H1 (cell line): ENCODE measurements at regions not wholly inside any gene's neighbourhood (a gene's known extent, or its start where the extent isn't known, plus 50 kb on each side); places are given as distances from the start of the nearest gene placed in this dataset.

Source experiments
- CTCF ChIA-PET: fragments of 300-600 bp; sonication (Branson Sonifier 250); formaldehyde crosslinking; loops from one replicate; lab custom pipeline; 2021; ENCODE audit not compliant: partially characterized antibody; lab: Charles Lee
- POLR2A ChIA-PET: fragments of 300-600 bp; sonication (Branson Sonifier 250); formaldehyde crosslinking; loops from one replicate; lab custom pipeline; 2021; ENCODE audit warnings: inconsistent platforms; ENCODE audit not compliant: partially characterized antibody; lab: Charles Lee
- DNase-seq, 2 experiments: peaks; one replicate each; pipeline versions ENCODE4 v3.0.0 to v3.0.0-alpha.2; 2010 to 2022; ENCODE audit warnings: low spot score in 2 of 2, low read depth in 1 of 2, mixed read lengths in 1 of 2
- FAIRE-seq: peaks from 2 replicates; lab custom pipeline; 2011; peaks lifted over from hg19 to GRCh38; lab: Jason Lieb, UNC
- H2AFZ ChIP-seq: 2 replicates; pipeline ENCODE4 v1.8.1; 2012; ENCODE audit warnings: low read length, inconsistent platforms
- H2AK5ac ChIP-seq: 2 replicates; pipeline ENCODE4 v1.6.1; 2013; ENCODE audit warnings: low read depth, low read length
- H2BK120ac ChIP-seq: replicated peaks from 2 replicates; pipeline ENCODE3; 2013; ENCODE audit warnings: low read depth, low read length, inconsistent platforms
- H2BK12ac ChIP-seq: 2 replicates; pipeline ENCODE4 v1.6.1; 2013; ENCODE audit warnings: low read depth, low read length
- H2BK15ac ChIP-seq: 2 replicates; pipeline ENCODE4 v1.6.1; 2013; ENCODE audit warnings: low read length
- H2BK20ac ChIP-seq: 2 replicates; pipeline ENCODE4 v1.6.1; 2013; ENCODE audit warnings: low read length
- H2BK5ac ChIP-seq: 2 replicates; pipeline ENCODE4 v1.6.1; 2013; ENCODE audit warnings: low read depth, low read length
- H3K14ac ChIP-seq: 2 replicates; pipeline ENCODE4 v1.6.1; 2013; ENCODE audit warnings: inconsistent platforms; ENCODE audit not compliant: insufficient read length
- H3K18ac ChIP-seq: 2 replicates; pipeline ENCODE4 v1.6.1; 2013; ENCODE audit warnings: low read length; ENCODE audit errors: extremely low read depth
- H3K23ac ChIP-seq: 2 replicates; pipeline ENCODE4 v1.6.1; 2013; ENCODE audit warnings: inconsistent platforms; ENCODE audit not compliant: insufficient read length
- H3K23me2 ChIP-seq: 2 replicates; pipeline ENCODE4 v1.6.1; 2013; ENCODE audit warnings: low read depth, low read length
- H3K27ac ChIP-seq: 2 replicates; pipeline ENCODE4 v1.6.1; 2011; ENCODE audit warnings: low read depth, low read length, inconsistent platforms
- H3K27me3 ChIP-seq, 4 experiments: replicated peaks in 1 of 4; 1 replicate in 1 of 4; 2 replicates in 3 of 4; pipeline versions ENCODE4 v1.6.1 to v1.8.1; 2011 to 2013; ENCODE audit warnings: low read length in 3 of 4, mild to moderate bottlenecking in 3 of 4, inconsistent platforms in 2 of 4, mixed read lengths in 2 of 4, moderate library complexity in 1 of 4; ENCODE audit not compliant: control insufficient read depth in 3 of 4, insufficient read depth in 3 of 4; ENCODE audit errors: extremely low read depth in 1 of 4
- H3K36me3 ChIP-seq, 4 experiments: 2 replicates each; pipeline versions ENCODE4 v1.6.1 to v1.8.1; 2011 to 2013; ENCODE audit warnings: mild to moderate bottlenecking in 4 of 4, low read length in 3 of 4, moderate library complexity in 2 of 4, control low read depth in 1 of 4, inconsistent platforms in 1 of 4; ENCODE audit not compliant: insufficient read depth in 4 of 4, control insufficient read depth in 2 of 4
- H3K4ac ChIP-seq: replicated peaks from 2 replicates; pipeline ENCODE3; 2013; ENCODE audit warnings: low read length, low read depth, mixed read lengths, inconsistent platforms; ENCODE audit not compliant: insufficient read length
- H3K4me1 ChIP-seq, 4 experiments: replicated peaks in 1 of 4; 1 replicate in 1 of 4; 2 replicates in 3 of 4; pipeline versions ENCODE4 v1.6.1 to v1.8.1; 2011 to 2013; ENCODE audit warnings: low read length in 3 of 4, inconsistent platforms in 2 of 4, mixed read lengths in 1 of 4; ENCODE audit not compliant: insufficient read depth in 4 of 4, control insufficient read depth in 3 of 4
- H3K4me2 ChIP-seq, 2 experiments: 2 replicates each; pipeline versions ENCODE4 v1.6.1 to v1.8.1; 2011 to 2013; ENCODE audit warnings: low read depth in 2 of 2, low read length in 2 of 2, control low read depth in 1 of 2, inconsistent platforms in 1 of 2, mild to moderate bottlenecking in 1 of 2; ENCODE audit not compliant: insufficient read depth in 1 of 2
- H3K4me3 ChIP-seq, 4 experiments: fragments of 200-600, 300-600 bp in 1 of 4; sonication (generic), shearing (Covaris generic), sonication (Bioruptor Twin) in 1 of 4; 2 replicates each; pipeline versions ENCODE4 v1.5.1 to v1.8.1; 2011 to 2016; ENCODE audit warnings: low read length in 4 of 4, low read depth in 3 of 4, control low read depth in 2 of 4, inconsistent platforms in 2 of 4, mild to moderate bottlenecking in 2 of 4, mixed read lengths in 1 of 4, moderate library complexity in 1 of 4; ENCODE audit not compliant: insufficient read depth in 2 of 4; ENCODE audit errors: extremely low read depth in 1 of 4
- H3K56ac ChIP-seq: replicated peaks from 2 replicates; pipeline ENCODE3; 2013; ENCODE audit warnings: low read depth, mild to moderate bottlenecking, mixed read lengths, low read length, inconsistent platforms; ENCODE audit not compliant: insufficient read length
- H3K79me1 ChIP-seq: 2 replicates; pipeline ENCODE4 v1.6.1; 2013; ENCODE audit warnings: low read depth, low read length, control low read depth
- H3K79me2 ChIP-seq, 2 experiments: 2 replicates each; pipeline versions ENCODE4 v1.6.1 to v1.8.1; 2012 to 2013; ENCODE audit warnings: low read length in 2 of 2, mild to moderate bottlenecking in 2 of 2, inconsistent platforms in 1 of 2; ENCODE audit not compliant: insufficient read depth in 2 of 2, control insufficient read depth in 1 of 2
- H3K9ac ChIP-seq, 4 experiments: replicated peaks in 1 of 4; 1 replicate in 1 of 4; 2 replicates in 3 of 4; pipeline versions ENCODE4 v1.6.1 to v1.8.1; 2011 to 2013; ENCODE audit warnings: low read depth in 3 of 4, low read length in 3 of 4, control low read depth in 2 of 4, mild to moderate bottlenecking in 2 of 4, moderate library complexity in 2 of 4, inconsistent platforms in 1 of 4; ENCODE audit errors: extremely low read depth in 1 of 4
- H3K9me3 ChIP-seq, 2 experiments: 2 replicates each; pipeline versions ENCODE4 v1.6.1 to v1.8.1; 2012 to 2013; ENCODE audit warnings: mild to moderate bottlenecking in 2 of 2, moderate library complexity in 2 of 2, control low read depth in 1 of 2, inconsistent platforms in 1 of 2, low read depth in 1 of 2, low read length in 1 of 2, mixed read lengths in 1 of 2; ENCODE audit not compliant: insufficient read depth in 2 of 2
- H4K20me1 ChIP-seq, 2 experiments: replicated peaks in 1 of 2; 2 replicates each; pipeline versions ENCODE3 to v1.8.1; 2011 to 2013; ENCODE audit warnings: inconsistent platforms in 2 of 2, low read length in 2 of 2, mild to moderate bottlenecking in 1 of 2; ENCODE audit not compliant: insufficient read depth in 2 of 2, control insufficient read depth in 1 of 2
- H4K5ac ChIP-seq: 2 replicates; pipeline ENCODE4 v1.6.1; 2013; ENCODE audit warnings: low read length, low read depth, mixed read lengths, inconsistent platforms; ENCODE audit not compliant: insufficient read length
- H4K8ac ChIP-seq: 2 replicates; pipeline ENCODE4 v1.8.0; 2013; ENCODE audit warnings: mild to moderate bottlenecking, moderate library complexity, low read length, inconsistent platforms; ENCODE audit not compliant: insufficient read depth; ENCODE audit errors: extremely low read depth
- H4K91ac ChIP-seq: replicated peaks from 2 replicates; pipeline ENCODE3; 2013; ENCODE audit warnings: low read length, mixed read lengths, inconsistent platforms; ENCODE audit not compliant: insufficient read length
- ATF2 ChIP-seq: IDR thresholded peaks from 2 replicates; pipeline ENCODE4 v1.6.1; 2012; ENCODE audit warnings: low read length, inconsistent platforms
- JUN ChIP-seq: IDR thresholded peaks from 2 replicates; pipeline ENCODE4 v1.6.1; 2011; ENCODE audit warnings: low read depth, mild to moderate bottlenecking, improper control_type of control experiment, low read length
- NRF1 ChIP-seq: IDR thresholded peaks from 2 replicates; pipeline ENCODE4 v1.6.1; 2011; ENCODE audit warnings: mild to moderate bottlenecking, low read depth, low read length, improper control_type of control experiment
- PHF8 ChIP-seq: fragments of 200-600 bp; sonication (generic); conservative IDR thresholded peaks from 2 replicates; pipeline ENCODE4 v1.7.1; 2012; ENCODE audit warnings: low read depth, mild to moderate bottlenecking, inconsistent platforms, low read length, moderate library complexity
- POU5F1 ChIP-seq: IDR thresholded peaks from 2 replicates; pipeline ENCODE4 v1.6.1; 2011; ENCODE audit warnings: low read depth, mild to moderate bottlenecking, low read length, moderate library complexity
- SIRT6 ChIP-seq: IDR thresholded peaks from one replicate; pipeline ENCODE4 v1.7.1; 2012; ENCODE audit warnings: low read length, inconsistent platforms
- SP1 ChIP-seq: IDR thresholded peaks from 2 replicates; pipeline ENCODE4 v1.6.1; 2011; ENCODE audit warnings: low read depth, low read length
- SP2 ChIP-seq: IDR thresholded peaks from 2 replicates; pipeline ENCODE4 v1.6.1; 2012; ENCODE audit warnings: mild to moderate bottlenecking, low read length, inconsistent platforms
- TBP ChIP-seq: IDR thresholded peaks from 2 replicates; pipeline ENCODE4 v1.6.1; 2011; ENCODE audit warnings: low read depth, low read length, improper control_type of control experiment
- WGBS, 2 experiments: shearing (Covaris generic) in 1 of 2; methylation state at CpG; one replicate each; pipeline versions ENCODE4 v1.1.6 to v1.1.7; 2013 to 2015; ENCODE audit warnings: low lambda C conversion rate in 2 of 2, mixed read lengths in 2 of 2, inconsistent platforms in 1 of 2, low coverage in 1 of 2, missing lambda C conversion rate in 1 of 2; ENCODE audit not compliant: insufficient replicate concordance in 2 of 2, insufficient coverage in 1 of 2, insufficient read length in 1 of 2; ENCODE audit errors: extremely low coverage in 1 of 2, missing lambda C conversion rate in 1 of 2; 5-methylcytosine and 5-hydroxymethylcytosine counted together
- TF ChIP-seq, protein P1 (sequence below), 3 experiments: IDR thresholded peaks; 1 replicate in 2 of 3; 2 replicates in 1 of 3; pipeline versions ENCODE4 v1.5.1 to v1.6.1; 2011; ENCODE audit warnings: low read length in 3 of 3, mild to moderate bottlenecking in 3 of 3, inconsistent platforms in 2 of 3, low read depth in 1 of 3, moderate library complexity in 1 of 3; ENCODE audit not compliant: insufficient read depth in 1 of 3; ENCODE audit errors: control extremely low read depth in 1 of 3
- TF ChIP-seq, protein P2 (sequence below): IDR thresholded peaks from 2 replicates; pipeline ENCODE4 v1.6.1; 2012; ENCODE audit warnings: inconsistent platforms

DNA sequence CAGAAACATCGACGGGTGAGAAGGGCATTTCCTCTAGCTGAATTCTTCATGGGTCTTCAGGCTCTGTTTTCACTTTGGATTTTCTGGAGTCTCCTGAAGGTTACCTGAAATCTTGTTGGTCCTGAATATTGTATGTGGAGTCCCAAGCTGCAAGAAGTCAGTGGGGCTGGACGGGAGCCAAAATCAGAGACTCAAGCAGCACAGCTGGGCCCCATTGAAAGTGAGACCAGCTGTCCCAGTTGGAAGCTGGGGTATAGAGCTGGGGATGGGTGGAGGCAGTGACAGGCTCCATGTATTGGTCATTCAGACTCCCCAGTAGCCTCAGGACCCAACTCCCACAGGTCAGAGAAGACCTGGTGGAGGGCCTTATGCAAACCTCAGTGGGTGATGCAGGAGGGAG, 111.3 kb upstream of the MLN start:
- ChIA-PET CTCF (interaction anchor here (0.6 to 1.5 kb wide), 6 partner anchors 37 to 837 kb away, joined by 3 to 4 read pairs (median 3); no protein-coding TSS in a partner anchor), POLR2A (interaction anchor here (1.4 kb wide), 1 partner anchor 13 kb away, joined by 3 read pairs; no protein-coding TSS in a partner anchor)
- H3K9ac ChIP-seq: no peak overlapping the region
- 87% methylated on average over 3 of the region's 3 CpGs; no CpG with 5 or more reads in 1 of the 2 experiments for WGBS, 2 experiments
- no peak overlapping the region for H4K8ac ChIP-seq
- H2AK5ac ChIP-seq: no peak overlapping the region
- H4K91ac ChIP-seq: no peak overlapping the region
- H3K27me3 ChIP-seq: no peaks in the 10 kb centered on the region
- no peak overlapping the region for H3K18ac ChIP-seq
- DNase-seq (no peak), FAIRE-seq (no peak)
- H3K27ac ChIP-seq: no peak overlapping the region
- H3K56ac ChIP-seq: no peak overlapping the region
- no peaks in the 10 kb centered on the region for H3K36me3 ChIP-seq
- no peaks in the 10 kb centered on the region for H3K79me2 ChIP-seq
- no peak overlapping the region for H2BK15ac ChIP-seq
- H3K79me1 ChIP-seq: no peaks in the 10 kb centered on the region
- no peak overlapping the region for H2BK20ac ChIP-seq
- no peaks in the 10 kb centered on the region; a peak in 1 of 7 replicates for H3K4me1 ChIP-seq
- no peak overlapping the region for H3K23ac ChIP-seq
- no peak overlapping the region for H3K4me2 ChIP-seq
- no peak overlapping the region for H3K4me3 ChIP-seq
- no peak overlapping the region for H2BK120ac ChIP-seq
- H4K20me1 ChIP-seq: no peaks in the 10 kb centered on the region
- H3K9me3 ChIP-seq: no peaks in the 10 kb centered on the region; a peak in 1 of 4 replicates
- no peak overlapping the region for H3K4ac ChIP-seq
- no peak overlapping the region for H2BK5ac ChIP-seq
- no peak overlapping the region for H2AFZ ChIP-seq
- no peak overlapping the region for H4K5ac ChIP-seq
- no peak overlapping the region for H3K14ac ChIP-seq
- H3K23me2 ChIP-seq: no peaks in the 10 kb centered on the region
- H2BK12ac ChIP-seq: no peak overlapping the region
- TF ChIP-seq SIRT6 (no peak), SP1 (no peak), TBP (no peak), POU5F1 (no peak), SP2 (no peak), ATF2 (no peak), JUN (no peak), PHF8 (no peak), NRF1 (no peak)
- TF ChIP-seq, protein P1, sequence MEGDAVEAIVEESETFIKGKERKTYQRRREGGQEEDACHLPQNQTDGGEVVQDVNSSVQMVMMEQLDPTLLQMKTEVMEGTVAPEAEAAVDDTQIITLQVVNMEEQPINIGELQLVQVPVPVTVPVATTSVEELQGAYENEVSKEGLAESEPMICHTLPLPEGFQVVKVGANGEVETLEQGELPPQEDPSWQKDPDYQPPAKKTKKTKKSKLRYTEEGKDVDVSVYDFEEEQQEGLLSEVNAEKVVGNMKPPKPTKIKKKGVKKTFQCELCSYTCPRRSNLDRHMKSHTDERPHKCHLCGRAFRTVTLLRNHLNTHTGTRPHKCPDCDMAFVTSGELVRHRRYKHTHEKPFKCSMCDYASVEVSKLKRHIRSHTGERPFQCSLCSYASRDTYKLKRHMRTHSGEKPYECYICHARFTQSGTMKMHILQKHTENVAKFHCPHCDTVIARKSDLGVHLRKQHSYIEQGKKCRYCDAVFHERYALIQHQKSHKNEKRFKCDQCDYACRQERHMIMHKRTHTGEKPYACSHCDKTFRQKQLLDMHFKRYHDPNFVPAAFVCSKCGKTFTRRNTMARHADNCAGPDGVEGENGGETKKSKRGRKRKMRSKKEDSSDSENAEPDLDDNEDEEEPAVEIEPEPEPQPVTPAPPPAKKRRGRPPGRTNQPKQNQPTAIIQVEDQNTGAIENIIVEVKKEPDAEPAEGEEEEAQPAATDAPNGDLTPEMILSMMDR (IDR thresholded peaks at IDR 0.05; ENCODE audit: control extremely low read depth in 1 of 3, insufficient read depth in 1 of 3, low read depth in 1 of 3, low read length in 3 of 3): no peak
- TF ChIP-seq, protein P2, sequence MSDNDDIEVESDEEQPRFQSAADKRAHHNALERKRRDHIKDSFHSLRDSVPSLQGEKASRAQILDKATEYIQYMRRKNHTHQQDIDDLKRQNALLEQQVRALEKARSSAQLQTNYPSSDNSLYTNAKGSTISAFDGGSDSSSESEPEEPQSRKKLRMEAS: no peak
